ENCODE measurements at regions not wholly inside any gene's neighbourhood (a gene's known extent, or its start where the extent isn't known, plus 50 kb on each side); places are given as distances from the start of the nearest gene placed in this dataset.

DNA sequence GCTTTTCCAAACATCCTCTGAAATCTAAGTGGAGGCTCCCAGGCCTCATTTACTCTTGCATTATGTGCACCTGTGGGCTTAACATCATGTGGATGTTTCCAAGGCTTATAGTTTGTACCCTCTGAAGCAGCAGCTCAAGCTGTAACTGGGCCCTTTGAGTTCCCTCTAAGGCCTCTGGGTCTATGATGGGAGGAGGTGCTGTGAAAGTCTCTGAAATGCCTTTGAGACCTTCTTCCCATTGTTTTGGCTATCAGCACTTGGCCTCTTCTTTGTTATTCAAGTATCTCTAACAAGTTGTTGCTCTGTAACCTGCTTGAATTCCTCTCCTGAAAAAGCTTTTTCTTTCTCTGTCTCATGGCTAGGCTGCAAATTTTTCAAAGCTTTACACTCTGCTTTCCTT lies 58.1 kb upstream of the MYT1L start:
- no peak for DNase-seq

All from activated T-cell treated with anti-CD3 and anti-CD28 coated beads for 4 hours (primary cell).